SK-N-SH (cell line): ENCODE measurements at regions not wholly inside any gene's neighbourhood (a gene's known extent, or its start where the extent isn't known, plus 50 kb on each side); places are given as distances from the start of the nearest gene placed in this dataset.

Experiments used
- EP300 ChIP-seq, 2 experiments: IDR thresholded peaks; 2 replicates each; pipeline versions ENCODE4 v1.4.0 to v1.6.1; 2012; ENCODE audit warnings: borderline replicate concordance in 1 of 2, low read depth in 1 of 2, low read length in 1 of 2
- NFIC ChIP-seq: IDR thresholded peaks from 2 replicates; pipeline ENCODE4 v1.4.0; 2012; ENCODE audit warnings: borderline replicate concordance
- RAD21 ChIP-seq: IDR thresholded peaks from 2 replicates; pipeline ENCODE4 v1.6.1; 2012; ENCODE audit warnings: mild to moderate bottlenecking, low read length

DNA sequence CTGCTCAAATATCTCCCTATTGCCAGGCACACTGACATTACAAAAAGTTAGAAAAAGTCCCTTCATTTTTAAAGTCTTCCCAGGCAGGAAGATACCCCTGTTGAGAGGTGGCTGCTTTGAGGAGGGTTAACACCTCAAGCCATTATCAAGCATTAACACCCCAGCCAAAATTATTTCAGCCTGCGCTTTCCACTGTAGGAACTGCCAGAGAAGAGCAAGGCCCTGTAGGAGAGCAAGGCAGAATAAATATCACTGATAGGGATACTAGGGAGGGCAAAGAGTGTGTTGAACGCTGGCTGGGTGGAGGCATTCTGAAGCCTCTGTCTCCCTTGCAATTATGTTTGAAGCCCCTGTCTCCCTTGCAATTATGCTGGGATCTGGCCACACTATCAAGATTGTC is 1020.7 kb upstream of the CELF4 start:
- TF ChIP-seq NFIC (no peak), EP300 (IDR thresholded peaks at IDR 0.05; ENCODE audit: borderline replicate concordance in 1 of 2, low read depth in 1 of 2, low read length in 1 of 2) (no peak), RAD21 (no peak)
